HepG2 (cell line): ENCODE measurements at regions not wholly inside any gene's neighbourhood (a gene's known extent, or its start where the extent isn't known, plus 50 kb on each side); places are given as distances from the start of the nearest gene placed in this dataset.
A peak's percentile ranks its signal among the peaks of the same experiment; 100 is the strongest.

ENCODE experiments used
- ATAC-seq: fragments of 200-7000 bp; cut with Tn5 transposase; 3 replicates; pipeline ENCODE4 v1.9.1; 2020; ENCODE audit warnings: mild to moderate bottlenecking, moderate library complexity
- BruUV-seq: library from RNA; stranded (reverse); fragments of 400-500 nt; replicated peaks from 2 replicates; lab custom pipeline; 2021; lab: Mats Ljungman, UMichigan
- CTCF ChIA-PET: fragments of 300-600 bp; formaldehyde crosslinking; extraction: SDS; loops from one replicate; lab custom pipeline; 2021; ENCODE audit warnings: low total read pairs, inconsistent platforms, low intra/inter-chr PET ratio; lab: Yijun Ruan, JAX
- POLR2A ChIA-PET: fragments of 350-600 bp; sonication (Branson Sonifier 250); formaldehyde crosslinking; loops from one replicate; lab custom pipeline; 2020; ENCODE audit warnings: antibody characterized with exemption, inconsistent platforms; lab: Yijun Ruan, JAX
- DNase-seq: peaks from one replicate; pipeline ENCODE4 v3.0.0-alpha.2; 2015; ENCODE audit warnings: low spot score
- FAIRE-seq: peaks from 3 replicates; lab custom pipeline; 2011; peaks lifted over from hg19 to GRCh38; lab: Jason Lieb, UNC
- H2AFZ ChIP-seq: one replicate; pipeline ENCODE4 v1.6.1; 2011; ENCODE audit warnings: low read length, inconsistent platforms
- H3K27ac ChIP-seq: fragments of 300-600 bp; 3 replicates; pipeline ENCODE4 v1.8.0; 2011; ENCODE audit warnings: mixed run types, mild to moderate bottlenecking, mixed read lengths, low read length, inconsistent platforms; ENCODE audit not compliant: insufficient read depth; ENCODE audit errors: extremely low read length
- H3K27me3 ChIP-seq, 2 experiments: fragments of 200-600 bp in 1 of 2; 2 replicates in 1 of 2; 3 replicates in 1 of 2; pipeline versions ENCODE4 v1.6.0 to v1.8.0; 2011; ENCODE audit warnings: low read length in 2 of 2, mild to moderate bottlenecking in 2 of 2, moderate library complexity in 2 of 2, inconsistent platforms in 1 of 2; ENCODE audit not compliant: insufficient read depth in 2 of 2, control insufficient read depth in 1 of 2
- H3K36me3 ChIP-seq, 2 experiments: fragments of 200-600 bp in 1 of 2; replicated peaks in 1 of 2; 2 replicates in 1 of 2; 3 replicates in 1 of 2; pipeline versions ENCODE4 v1.5.1 to v1.8.0; 2011; ENCODE audit warnings: low read length in 2 of 2, inconsistent platforms in 1 of 2; ENCODE audit not compliant: insufficient read depth in 2 of 2, control insufficient read depth in 1 of 2
- H3K4me1 ChIP-seq: 2 replicates; pipeline ENCODE4 v1.5.1; 2012; ENCODE audit warnings: low read length, inconsistent platforms; ENCODE audit not compliant: insufficient read depth
- H3K4me2 ChIP-seq: 2 replicates; pipeline ENCODE4 v1.6.0; 2011; ENCODE audit warnings: low read depth, low read length, inconsistent platforms
- H3K4me3 ChIP-seq, 3 experiments: fragments of 200-600 bp in 1 of 3; sonication (generic), shearing (Covaris generic) in 1 of 3; replicated peaks in 1 of 3; 2 replicates each; pipeline ENCODE4 v1.5.1; 2011 to 2016; ENCODE audit warnings: low read length in 3 of 3, inconsistent platforms in 2 of 3, low read depth in 2 of 3, mild to moderate bottlenecking in 2 of 3, control low read depth in 1 of 3, mixed read lengths in 1 of 3; ENCODE audit not compliant: insufficient read depth in 1 of 3
- H3K79me2 ChIP-seq: one replicate; pipeline ENCODE4 v1.6.1; 2011; ENCODE audit warnings: low read length, inconsistent platforms; ENCODE audit not compliant: insufficient read depth
- H3K9ac ChIP-seq: 2 replicates; pipeline ENCODE4 v1.6.0; 2011; ENCODE audit warnings: mild to moderate bottlenecking, low read depth, low read length, inconsistent platforms; ENCODE audit not compliant: insufficient read depth
- H3K9me3 ChIP-seq: 2 replicates; pipeline ENCODE4 v1.5.1; 2012; ENCODE audit warnings: mild to moderate bottlenecking, low read length
- H4K20me1 ChIP-seq: 2 replicates; pipeline ENCODE4 v1.6.0; 2011; ENCODE audit warnings: inconsistent platforms, mild to moderate bottlenecking, low read length, moderate library complexity; ENCODE audit not compliant: insufficient read depth
- ASH2L ChIP-seq: fragments of 300-600, 200-600 bp; sonication (generic); IDR thresholded peaks from 2 replicates; pipeline ENCODE4 v1.7.0; 2017; ENCODE audit warnings: low read depth, mild to moderate bottlenecking, moderate library complexity, mixed read lengths, low read length; ENCODE audit not compliant: insufficient read length
- GPN1 ChIP-seq: sonication (generic); formaldehyde crosslinking; IDR thresholded peaks from 2 replicates; pipeline ENCODE4 v1.5.1; 2020; ENCODE audit warnings: missing genetic modification reagents, borderline replicate concordance
- HMG20A ChIP-seq: IDR thresholded peaks from 2 replicates; pipeline ENCODE4 v1.6.1; 2016; ENCODE audit warnings: borderline replicate concordance
- KLF6 ChIP-seq: IDR thresholded peaks from 2 replicates; pipeline ENCODE4 v1.8.0; 2016; ENCODE audit warnings: missing biosample characterization, missing genetic modification reagents
- MTF2 ChIP-seq: sonication (generic); formaldehyde crosslinking; IDR thresholded peaks from 2 replicates; pipeline ENCODE4 v1.5.0; 2020; ENCODE audit warnings: missing genetic modification reagents, borderline replicate concordance
- NAIF1 ChIP-seq: sonication (generic); formaldehyde crosslinking; IDR thresholded peaks from 2 replicates; pipeline ENCODE4 v1.5.0; 2020; ENCODE audit warnings: mild to moderate bottlenecking, missing genetic modification reagents, borderline replicate concordance
- NFYB ChIP-seq: sonication (generic); formaldehyde crosslinking; IDR thresholded peaks from 2 replicates; pipeline ENCODE4 v1.4.0; 2020; ENCODE audit warnings: missing genetic modification reagents
- SPEN ChIP-seq: sonication (generic); formaldehyde crosslinking; IDR thresholded peaks from 2 replicates; pipeline ENCODE4 v1.5.1; 2020; ENCODE audit warnings: low read depth, mild to moderate bottlenecking, missing genetic modification reagents
- ZNF367 ChIP-seq: sonication (generic); formaldehyde crosslinking; IDR thresholded peaks from 2 replicates; pipeline ENCODE4 v1.4.0; 2020; ENCODE audit warnings: missing genetic modification reagents, borderline replicate concordance
- ZNF790 ChIP-seq: sonication (generic); formaldehyde crosslinking; IDR thresholded peaks from 2 replicates; pipeline ENCODE4 v1.8.0; 2022; ENCODE audit warnings: missing genetic modification reagents, mild to moderate bottlenecking, borderline replicate concordance
- WGBS: methylation state at CpG from one replicate; pipeline ENCODE4 v1.1.6; 2017; ENCODE audit warnings: low lambda C conversion rate; 5-methylcytosine and 5-hydroxymethylcytosine counted together
- in situ Hi-C: cut with HindIII; loops from 2 replicates; pipeline ENCODE4 v1.10.0; 2017; ENCODE audit warnings: low pct_unique_long_range_greater_than_20kb; ENCODE audit not compliant: extremely low pct_ligation_motif_present
- intact Hi-C: fragments of 100-400 bp; cut with micrococcal nuclease; formaldehyde crosslinking; loops from one replicate; pipeline ENCODE4 v1.10.0; 2022; ENCODE audit not compliant: unreplicated experiment
- TF ChIP-seq, protein P1 (sequence below): sonication (generic); formaldehyde crosslinking; IDR thresholded peaks from 2 replicates; pipeline ENCODE4 v1.4.0; 2020; ENCODE audit warnings: mild to moderate bottlenecking, missing genetic modification reagents
- TF ChIP-seq, protein P2 (sequence below): sonication (generic); formaldehyde crosslinking; IDR thresholded peaks from 2 replicates; pipeline ENCODE4 v1.4.0; 2020; ENCODE audit warnings: missing genetic modification reagents
- TF ChIP-seq, protein P3 (sequence below): sonication (generic); formaldehyde crosslinking; IDR thresholded peaks from 2 replicates; pipeline ENCODE4 v1.4.0; 2020; ENCODE audit warnings: mild to moderate bottlenecking, missing genetic modification reagents, borderline replicate concordance

DNA sequence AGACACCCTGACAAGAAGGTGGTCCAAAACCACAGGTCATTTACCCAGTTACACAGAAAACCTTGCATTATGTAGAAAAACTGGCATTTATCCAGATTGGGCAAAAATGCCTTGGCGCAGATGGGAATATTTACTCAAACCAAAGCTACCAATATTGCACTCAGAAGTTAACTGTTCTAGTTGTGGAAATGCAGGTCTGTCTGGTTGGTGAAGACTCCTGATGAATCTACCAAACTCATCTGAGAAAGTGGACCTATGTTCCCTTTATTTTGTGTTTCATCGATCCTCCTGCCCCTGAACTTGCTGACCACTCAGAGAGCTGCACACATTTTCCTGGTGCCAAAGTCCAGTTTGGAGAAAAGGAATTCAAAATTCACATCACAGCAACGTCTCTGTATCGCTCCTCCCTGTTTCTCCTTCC lies 85.2 kb upstream of the ALDH1A1 start:
- H3K79me2 ChIP-seq = no peaks in the 10 kb centered on the region
- peaks cover 29% of the 10 kb centered on the region for H3K4me1 ChIP-seq
- H3K9ac ChIP-seq = 0 out of 2 replicates have a peak overlapping the region, but pooled peaks have one; percentile 23
- ChIA-PET CTCF (no interaction called here), POLR2A (interaction anchor here (1.0 to 1.2 kb wide), 2 partner anchors 54 to 180 kb away, joined by 3 to 4 read pairs; no protein-coding TSS in a partner anchor)
- no peaks in the 10 kb centered on the region for H3K27me3 ChIP-seq
- no peaks in the 10 kb centered on the region for H3K36me3 ChIP-seq
- H3K4me3 ChIP-seq = peak overlapping the region in 2 of 3 experiments; percentile 14 to 43; a peak in 1 of 6 replicates
- H3K9me3 ChIP-seq = no peaks in the 10 kb centered on the region
- no TSS peak for BruUV-seq
- ATAC-seq = peak; percentile 90
- FAIRE-seq = no peak
- WGBS = 0% methylated on average over 4 of the region's 4 CpGs
- H4K20me1 ChIP-seq = no peaks in the 10 kb centered on the region
- peak overlapping the region; percentile 25 for H3K27ac ChIP-seq
- intact Hi-C loops (loop anchor here (5.0 kb wide), 1 partner anchor 44 kb away; no protein-coding TSS in a partner anchor), in situ Hi-C loops (no loop called here)
- H2AFZ ChIP-seq = no peak overlapping the region
- peak overlapping the region; percentile 74 for H3K4me2 ChIP-seq
- peak; percentile 45 for DNase-seq
- TF ChIP-seq, protein P1, sequence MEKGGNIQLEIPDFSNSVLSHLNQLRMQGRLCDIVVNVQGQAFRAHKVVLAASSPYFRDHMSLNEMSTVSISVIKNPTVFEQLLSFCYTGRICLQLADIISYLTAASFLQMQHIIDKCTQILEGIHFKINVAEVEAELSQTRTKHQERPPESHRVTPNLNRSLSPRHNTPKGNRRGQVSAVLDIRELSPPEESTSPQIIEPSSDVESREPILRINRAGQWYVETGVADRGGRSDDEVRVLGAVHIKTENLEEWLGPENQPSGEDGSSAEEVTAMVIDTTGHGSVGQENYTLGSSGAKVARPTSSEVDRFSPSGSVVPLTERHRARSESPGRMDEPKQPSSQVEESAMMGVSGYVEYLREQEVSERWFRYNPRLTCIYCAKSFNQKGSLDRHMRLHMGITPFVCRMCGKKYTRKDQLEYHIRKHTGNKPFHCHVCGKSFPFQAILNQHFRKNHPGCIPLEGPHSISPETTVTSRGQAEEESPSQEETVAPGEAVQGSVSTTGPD (CRISPR knock-in tag) = 0 out of 2 replicates have a peak, but pooled peaks have one; percentile 63
- peak; percentile 24; the same call in 1 of the 2 replicates for TF ChIP-seq HMG20A (CRISPR knock-in tag)
- no peak for TF ChIP-seq ZNF790
- peak; percentile 35; the same call in 1 of the 2 replicates for TF ChIP-seq NFYB (CRISPR knock-in tag)
- TF ChIP-seq MTF2 (CRISPR knock-in tag) = no peak
- TF ChIP-seq NAIF1 (CRISPR knock-in tag) = peak; percentile 29; the same call in 1 of the 2 replicates
- TF ChIP-seq, protein P2, sequence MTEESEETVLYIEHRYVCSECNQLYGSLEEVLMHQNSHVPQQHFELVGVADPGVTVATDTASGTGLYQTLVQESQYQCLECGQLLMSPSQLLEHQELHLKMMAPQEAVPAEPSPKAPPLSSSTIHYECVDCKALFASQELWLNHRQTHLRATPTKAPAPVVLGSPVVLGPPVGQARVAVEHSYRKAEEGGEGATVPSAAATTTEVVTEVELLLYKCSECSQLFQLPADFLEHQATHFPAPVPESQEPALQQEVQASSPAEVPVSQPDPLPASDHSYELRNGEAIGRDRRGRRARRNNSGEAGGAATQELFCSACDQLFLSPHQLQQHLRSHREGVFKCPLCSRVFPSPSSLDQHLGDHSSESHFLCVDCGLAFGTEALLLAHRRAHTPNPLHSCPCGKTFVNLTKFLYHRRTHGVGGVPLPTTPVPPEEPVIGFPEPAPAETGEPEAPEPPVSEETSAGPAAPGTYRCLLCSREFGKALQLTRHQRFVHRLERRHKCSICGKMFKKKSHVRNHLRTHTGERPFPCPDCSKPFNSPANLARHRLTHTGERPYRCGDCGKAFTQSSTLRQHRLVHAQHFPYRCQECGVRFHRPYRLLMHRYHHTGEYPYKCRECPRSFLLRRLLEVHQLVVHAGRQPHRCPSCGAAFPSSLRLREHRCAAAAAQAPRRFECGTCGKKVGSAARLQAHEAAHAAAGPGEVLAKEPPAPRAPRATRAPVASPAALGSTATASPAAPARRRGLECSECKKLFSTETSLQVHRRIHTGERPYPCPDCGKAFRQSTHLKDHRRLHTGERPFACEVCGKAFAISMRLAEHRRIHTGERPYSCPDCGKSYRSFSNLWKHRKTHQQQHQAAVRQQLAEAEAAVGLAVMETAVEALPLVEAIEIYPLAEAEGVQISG (CRISPR knock-in tag) = no peak
- no peak for TF ChIP-seq KLF6
- TF ChIP-seq, protein P3, sequence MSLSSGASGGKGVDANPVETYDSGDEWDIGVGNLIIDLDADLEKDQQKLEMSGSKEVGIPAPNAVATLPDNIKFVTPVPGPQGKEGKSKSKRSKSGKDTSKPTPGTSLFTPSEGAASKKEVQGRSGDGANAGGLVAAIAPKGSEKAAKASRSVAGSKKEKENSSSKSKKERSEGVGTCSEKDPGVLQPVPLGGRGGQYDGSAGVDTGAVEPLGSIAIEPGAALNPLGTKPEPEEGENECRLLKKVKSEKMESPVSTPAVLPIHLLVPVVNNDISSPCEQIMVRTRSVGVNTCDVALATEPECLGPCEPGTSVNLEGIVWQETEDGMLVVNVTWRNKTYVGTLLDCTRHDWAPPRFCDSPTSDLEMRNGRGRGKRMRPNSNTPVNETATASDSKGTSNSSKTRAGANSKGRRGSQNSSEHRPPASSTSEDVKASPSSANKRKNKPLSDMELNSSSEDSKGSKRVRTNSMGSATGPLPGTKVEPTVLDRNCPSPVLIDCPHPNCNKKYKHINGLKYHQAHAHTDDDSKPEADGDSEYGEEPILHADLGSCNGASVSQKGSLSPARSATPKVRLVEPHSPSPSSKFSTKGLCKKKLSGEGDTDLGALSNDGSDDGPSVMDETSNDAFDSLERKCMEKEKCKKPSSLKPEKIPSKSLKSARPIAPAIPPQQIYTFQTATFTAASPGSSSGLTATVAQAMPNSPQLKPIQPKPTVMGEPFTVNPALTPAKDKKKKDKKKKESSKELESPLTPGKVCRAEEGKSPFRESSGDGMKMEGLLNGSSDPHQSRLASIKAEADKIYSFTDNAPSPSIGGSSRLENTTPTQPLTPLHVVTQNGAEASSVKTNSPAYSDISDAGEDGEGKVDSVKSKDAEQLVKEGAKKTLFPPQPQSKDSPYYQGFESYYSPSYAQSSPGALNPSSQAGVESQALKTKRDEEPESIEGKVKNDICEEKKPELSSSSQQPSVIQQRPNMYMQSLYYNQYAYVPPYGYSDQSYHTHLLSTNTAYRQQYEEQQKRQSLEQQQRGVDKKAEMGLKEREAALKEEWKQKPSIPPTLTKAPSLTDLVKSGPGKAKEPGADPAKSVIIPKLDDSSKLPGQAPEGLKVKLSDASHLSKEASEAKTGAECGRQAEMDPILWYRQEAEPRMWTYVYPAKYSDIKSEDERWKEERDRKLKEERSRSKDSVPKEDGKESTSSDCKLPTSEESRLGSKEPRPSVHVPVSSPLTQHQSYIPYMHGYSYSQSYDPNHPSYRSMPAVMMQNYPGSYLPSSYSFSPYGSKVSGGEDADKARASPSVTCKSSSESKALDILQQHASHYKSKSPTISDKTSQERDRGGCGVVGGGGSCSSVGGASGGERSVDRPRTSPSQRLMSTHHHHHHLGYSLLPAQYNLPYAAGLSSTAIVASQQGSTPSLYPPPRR (CRISPR knock-in tag) = no peak
- no peak for TF ChIP-seq GPN1 (CRISPR knock-in tag)
- no peak for TF ChIP-seq ZNF367 (CRISPR knock-in tag)
- no peak for TF ChIP-seq SPEN (CRISPR knock-in tag)
- TF ChIP-seq ASH2L = peak; percentile 22
